Uterus (tissue), 3 donors: ENCODE measurements at regions not wholly inside any gene's neighbourhood (a gene's known extent, or its start where the extent isn't known, plus 50 kb on each side); places are given as distances from the start of the nearest gene placed in this dataset.

Experiments used
- DNase-seq, 2 donors: peaks; one replicate each; pipeline ENCODE4 v3.0.0-alpha.2; 2019 to 2020
- H3K27ac ChIP-seq, 2 donors: fragments of 200-600 bp; sonication (generic); 1 replicate in 1 of 2; 2 replicates in 1 of 2; pipeline ENCODE4 v1.5.1; 2016 to 2018
- H3K27me3 ChIP-seq, 2 donors: fragments of 200-600 bp; sonication (generic); one replicate each; pipeline ENCODE4 v1.5.1; 2018 to 2019; ENCODE audit warnings: control low read depth in 1 of 2
- H3K36me3 ChIP-seq, 2 donors: fragments of 200-600 bp; sonication (generic); one replicate each; pipeline ENCODE4 v1.5.1; 2019; ENCODE audit warnings: control low read depth in 1 of 2
- H3K4me1 ChIP-seq, 2 donors: fragments of 200-600 bp; sonication (generic); one replicate each; pipeline ENCODE4 v1.5.1; 2018 to 2019; ENCODE audit warnings: control low read depth in 1 of 2
- H3K4me3 ChIP-seq, 2 donors: fragments of 200-600 bp; sonication (generic); 1 replicate in 1 of 2; 2 replicates in 1 of 2; pipeline ENCODE4 v1.5.1; 2018 to 2019; ENCODE audit warnings: mild to moderate bottlenecking in 1 of 2
- H3K9me3 ChIP-seq, 2 donors: fragments of 200-600 bp; sonication (generic); one replicate each; pipeline ENCODE4 v1.5.1; 2019; ENCODE audit warnings: control low read depth in 1 of 2
- POLR2A ChIP-seq, 2 donors: fragments of 450-650 bp; IDR thresholded peaks; one replicate each; pipeline ENCODE4 v1.6.1; 2016; ENCODE audit warnings: antibody characterized with exemption in 2 of 2, mild to moderate bottlenecking in 1 of 2, moderate library complexity in 1 of 2
- intact Hi-C: fragments of 100-400 bp; cut with DNase I; formaldehyde crosslinking; loops from one replicate; pipeline ENCODE4 v1.15.1; 2023; ENCODE audit warnings: low total_unique reads
- TF ChIP-seq, protein P1 (sequence below), 4 experiments: fragments of 200-600 bp in 2 of 4; fragments of 450-650 bp in 2 of 4; sonication (generic) in 2 of 4; IDR thresholded peaks; one replicate each; pipeline ENCODE4 v1.5.1; 2016 to 2019; ENCODE audit warnings: antibody characterized with exemption in 4 of 4, mild to moderate bottlenecking in 2 of 4, moderate library complexity in 1 of 4
- donor health status: DM: yes; HTN: yes; CAD: no.

DNA sequence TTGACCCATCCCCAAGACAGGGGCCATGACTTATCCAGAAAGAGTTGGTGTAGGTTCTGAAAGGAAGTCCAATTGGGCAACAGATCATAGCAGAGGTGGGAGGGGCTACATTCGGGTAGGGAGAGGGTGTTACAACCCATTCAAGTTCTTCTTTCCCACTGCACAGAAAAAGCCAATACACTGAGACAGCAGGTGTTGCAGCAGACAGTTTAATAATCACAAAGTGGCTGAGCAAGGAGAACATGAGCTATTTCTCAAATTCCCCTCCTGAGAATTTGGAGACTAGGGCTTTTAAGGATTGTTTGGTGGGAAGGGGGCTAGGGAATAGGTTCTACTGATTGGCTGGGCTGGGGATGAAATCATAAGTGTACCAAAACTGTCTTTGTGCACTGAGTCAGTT, 328.4 kb upstream of the POU3F1 start:
- no peaks in the 10 kb centered on the region for H3K9me3 ChIP-seq

DNA sequence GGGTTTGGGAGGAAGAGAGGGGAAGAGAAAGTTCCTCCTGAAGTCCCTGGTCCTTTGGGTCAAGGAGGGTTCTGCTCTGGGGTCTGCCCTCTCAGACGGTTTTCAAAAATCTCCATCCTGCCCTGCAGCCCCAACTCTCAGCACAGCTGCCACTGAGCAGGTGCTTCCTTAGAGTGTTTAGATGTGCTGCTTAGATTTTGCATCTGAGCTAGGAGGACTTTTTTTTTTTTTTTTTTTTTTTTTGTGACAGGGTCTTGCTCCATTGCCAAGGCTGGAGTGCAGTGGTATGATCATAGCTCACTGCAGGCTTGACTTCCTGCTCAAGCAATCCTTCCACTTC, 324.9 kb upstream of the POU3F1 start:
- no peak for DNase-seq

More for the DNA sequence above, 328.4 kb upstream of the POU3F1 start:
- Histone ChIP-seq H3K27me3 (no peaks in the 10 kb centered on the region), H3K27ac (no peak overlapping the region), H3K4me1 (no peaks in the 10 kb centered on the region), H3K36me3 (no peaks in the 10 kb centered on the region), H3K4me3 (no peak overlapping the region)
- intact Hi-C loops = no loop called here
- DNase-seq = no peak
- TF ChIP-seq, protein P1, sequence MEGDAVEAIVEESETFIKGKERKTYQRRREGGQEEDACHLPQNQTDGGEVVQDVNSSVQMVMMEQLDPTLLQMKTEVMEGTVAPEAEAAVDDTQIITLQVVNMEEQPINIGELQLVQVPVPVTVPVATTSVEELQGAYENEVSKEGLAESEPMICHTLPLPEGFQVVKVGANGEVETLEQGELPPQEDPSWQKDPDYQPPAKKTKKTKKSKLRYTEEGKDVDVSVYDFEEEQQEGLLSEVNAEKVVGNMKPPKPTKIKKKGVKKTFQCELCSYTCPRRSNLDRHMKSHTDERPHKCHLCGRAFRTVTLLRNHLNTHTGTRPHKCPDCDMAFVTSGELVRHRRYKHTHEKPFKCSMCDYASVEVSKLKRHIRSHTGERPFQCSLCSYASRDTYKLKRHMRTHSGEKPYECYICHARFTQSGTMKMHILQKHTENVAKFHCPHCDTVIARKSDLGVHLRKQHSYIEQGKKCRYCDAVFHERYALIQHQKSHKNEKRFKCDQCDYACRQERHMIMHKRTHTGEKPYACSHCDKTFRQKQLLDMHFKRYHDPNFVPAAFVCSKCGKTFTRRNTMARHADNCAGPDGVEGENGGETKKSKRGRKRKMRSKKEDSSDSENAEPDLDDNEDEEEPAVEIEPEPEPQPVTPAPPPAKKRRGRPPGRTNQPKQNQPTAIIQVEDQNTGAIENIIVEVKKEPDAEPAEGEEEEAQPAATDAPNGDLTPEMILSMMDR (IDR thresholded peaks at IDR 0.05) = no peak
- no peak for TF ChIP-seq POLR2A (IDR thresholded peaks at IDR 0.05)

DNA sequence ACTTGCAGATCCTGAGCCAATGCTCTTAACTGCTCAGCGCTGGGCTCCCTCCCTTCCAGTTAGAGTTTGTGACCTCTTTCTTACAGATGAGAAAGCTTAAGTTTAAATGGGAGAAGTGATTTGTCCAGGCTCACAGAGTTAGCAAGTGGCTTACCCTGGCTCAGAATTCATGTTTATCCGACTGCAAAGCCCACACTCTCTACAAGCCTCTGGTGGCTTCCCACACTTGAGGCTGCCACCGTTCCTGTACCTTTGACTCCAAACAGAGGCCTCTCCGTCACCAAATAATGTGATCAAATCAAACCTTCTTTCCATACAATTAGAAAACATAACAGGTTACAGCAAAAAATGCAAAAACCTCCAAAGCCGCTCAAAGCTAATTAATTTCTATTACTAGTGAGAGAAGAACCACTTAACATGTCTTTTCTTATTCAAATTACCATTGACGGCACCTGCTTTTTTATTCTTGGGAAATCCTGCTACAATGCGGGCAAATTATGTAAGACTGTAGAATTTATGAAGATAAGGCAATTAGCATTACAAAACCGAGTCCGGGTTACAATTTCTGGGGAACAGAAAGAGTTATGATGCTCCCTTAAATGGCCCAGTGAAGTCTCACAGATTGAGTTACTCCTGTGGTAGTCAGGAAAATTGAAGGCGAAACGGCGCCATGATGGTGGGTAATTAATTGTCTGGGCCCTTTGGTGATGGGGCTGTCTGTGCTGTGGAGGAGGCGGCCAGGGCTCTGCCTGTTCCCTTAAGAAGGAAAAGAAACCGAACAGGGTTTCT, 324.3 kb upstream of the POU3F1 start:
- TF ChIP-seq, protein P1 (IDR thresholded peaks at IDR 0.05) = no peak
- no peak for TF ChIP-seq POLR2A (IDR thresholded peaks at IDR 0.05)

More for the DNA sequence above, 324.9 kb upstream of the POU3F1 start:
- Histone ChIP-seq H3K27me3 (no peaks in the 10 kb centered on the region), H3K27ac (no peak overlapping the region), H3K4me3 (no peak overlapping the region), H3K9me3 (no peaks in the 10 kb centered on the region), H3K4me1 (no peaks in the 10 kb centered on the region), H3K36me3 (no peaks in the 10 kb centered on the region)
- intact Hi-C loops = no loop called here
- TF ChIP-seq POLR2A (IDR thresholded peaks at IDR 0.05) = no peak
- TF ChIP-seq, protein P1 (IDR thresholded peaks at IDR 0.05) = no peak

GRCh38 chr1:38365242-38365641, 318.6 kb upstream of the POU3F1 start:
- no peaks in the 10 kb centered on the region for H3K27me3 ChIP-seq
- intact Hi-C loops = no loop called here
- H3K4me3 ChIP-seq = no peak overlapping the region
- DNase-seq = no peak
- H3K27ac ChIP-seq = no peak overlapping the region
- TF ChIP-seq POLR2A (IDR thresholded peaks at IDR 0.05) = no peak
- TF ChIP-seq, protein P1 (IDR thresholded peaks at IDR 0.05) = no peak
- no peaks in the 10 kb centered on the region for H3K9me3 ChIP-seq
- H3K4me1 ChIP-seq = no peaks in the 10 kb centered on the region
- H3K36me3 ChIP-seq = no peaks in the 10 kb centered on the region

More for the DNA sequence above, 324.3 kb upstream of the POU3F1 start:
- Histone ChIP-seq H3K36me3 (no peaks in the 10 kb centered on the region), H3K9me3 (no peaks in the 10 kb centered on the region), H3K27me3 (no peaks in the 10 kb centered on the region), H3K4me3 (no peak overlapping the region), H3K27ac (no peak overlapping the region), H3K4me1 (no peaks in the 10 kb centered on the region)
- no peak for DNase-seq
- intact Hi-C loops = no loop called here

DNA sequence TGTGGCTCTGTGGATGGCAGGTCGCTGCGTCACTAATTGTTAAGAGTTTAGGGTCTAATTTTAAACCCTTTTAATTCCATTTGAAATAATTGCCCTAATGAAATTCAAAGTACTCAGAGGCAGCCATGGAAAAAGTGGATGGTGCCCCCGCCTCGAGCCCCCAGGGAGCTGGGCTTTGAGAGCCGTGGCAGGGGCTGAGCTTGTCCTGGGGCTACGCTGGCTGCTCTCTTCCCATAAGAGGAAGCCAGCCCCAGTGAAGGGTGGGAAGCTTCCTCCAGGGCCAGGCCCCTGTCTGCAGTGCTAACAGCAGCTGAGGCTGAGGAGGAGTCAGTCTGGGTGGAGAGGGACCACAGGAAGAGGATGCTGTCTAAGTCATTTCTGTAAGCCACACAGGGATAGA, 315.0 kb upstream of the POU3F1 start:
- DNase-seq = no peak
- intact Hi-C loops = no loop called here
- Histone ChIP-seq H3K27ac (no peak overlapping the region), H3K4me1 (no peaks in the 10 kb centered on the region), H3K27me3 (no peaks in the 10 kb centered on the region), H3K4me3 (no peak overlapping the region), H3K36me3 (no peaks in the 10 kb centered on the region), H3K9me3 (no peaks in the 10 kb centered on the region)
- TF ChIP-seq, protein P1 (IDR thresholded peaks at IDR 0.05) = no peak
- no peak for TF ChIP-seq POLR2A (IDR thresholded peaks at IDR 0.05)
